GM12864 (cell line): ENCODE measurements at regions not wholly inside any gene's neighbourhood (a gene's known extent, or its start where the extent isn't known, plus 50 kb on each side); places are given as distances from the start of the nearest gene placed in this dataset.

Source experiments
- DNase-seq: peaks from one replicate; pipeline ENCODE4 v3.0.0-alpha.2; 2011; ENCODE audit warnings: low read depth
- H3K4me3 ChIP-seq: 2 replicates; pipeline ENCODE4 v1.5.1; 2011; ENCODE audit warnings: mild to moderate bottlenecking, low read depth, low read length, control low read depth
- TF ChIP-seq, protein P1 (sequence below): IDR thresholded peaks from 2 replicates; pipeline ENCODE4 v1.5.1; 2011; ENCODE audit warnings: low read depth, mild to moderate bottlenecking, moderate library complexity, low read length, control low read depth, inconsistent platforms; ENCODE audit errors: missing control alignments

DNA sequence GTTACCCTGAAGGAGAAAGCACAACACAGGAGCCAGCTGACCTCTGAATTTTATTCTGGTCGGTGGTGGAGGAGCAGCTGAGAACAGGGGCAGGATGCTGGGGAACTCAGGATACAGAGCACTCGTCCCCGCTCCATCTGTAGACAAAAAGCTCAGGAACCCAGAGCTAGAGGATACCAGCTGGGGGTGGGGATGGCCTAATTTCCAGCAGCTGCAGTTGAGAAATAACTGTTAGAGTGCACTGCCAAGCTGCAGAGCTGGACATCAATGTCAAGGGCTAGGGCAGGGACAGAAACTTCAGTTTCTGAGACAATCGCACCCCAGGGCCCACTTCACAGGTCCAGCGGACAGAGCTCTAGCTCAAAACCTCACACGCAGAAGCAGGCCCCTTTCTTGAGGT is 122.1 kb upstream of the GUCY1A1 start:
- no peak overlapping the region for H3K4me3 ChIP-seq
- TF ChIP-seq, protein P1, sequence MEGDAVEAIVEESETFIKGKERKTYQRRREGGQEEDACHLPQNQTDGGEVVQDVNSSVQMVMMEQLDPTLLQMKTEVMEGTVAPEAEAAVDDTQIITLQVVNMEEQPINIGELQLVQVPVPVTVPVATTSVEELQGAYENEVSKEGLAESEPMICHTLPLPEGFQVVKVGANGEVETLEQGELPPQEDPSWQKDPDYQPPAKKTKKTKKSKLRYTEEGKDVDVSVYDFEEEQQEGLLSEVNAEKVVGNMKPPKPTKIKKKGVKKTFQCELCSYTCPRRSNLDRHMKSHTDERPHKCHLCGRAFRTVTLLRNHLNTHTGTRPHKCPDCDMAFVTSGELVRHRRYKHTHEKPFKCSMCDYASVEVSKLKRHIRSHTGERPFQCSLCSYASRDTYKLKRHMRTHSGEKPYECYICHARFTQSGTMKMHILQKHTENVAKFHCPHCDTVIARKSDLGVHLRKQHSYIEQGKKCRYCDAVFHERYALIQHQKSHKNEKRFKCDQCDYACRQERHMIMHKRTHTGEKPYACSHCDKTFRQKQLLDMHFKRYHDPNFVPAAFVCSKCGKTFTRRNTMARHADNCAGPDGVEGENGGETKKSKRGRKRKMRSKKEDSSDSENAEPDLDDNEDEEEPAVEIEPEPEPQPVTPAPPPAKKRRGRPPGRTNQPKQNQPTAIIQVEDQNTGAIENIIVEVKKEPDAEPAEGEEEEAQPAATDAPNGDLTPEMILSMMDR: no peak
- DNase-seq: no peak

DNA sequence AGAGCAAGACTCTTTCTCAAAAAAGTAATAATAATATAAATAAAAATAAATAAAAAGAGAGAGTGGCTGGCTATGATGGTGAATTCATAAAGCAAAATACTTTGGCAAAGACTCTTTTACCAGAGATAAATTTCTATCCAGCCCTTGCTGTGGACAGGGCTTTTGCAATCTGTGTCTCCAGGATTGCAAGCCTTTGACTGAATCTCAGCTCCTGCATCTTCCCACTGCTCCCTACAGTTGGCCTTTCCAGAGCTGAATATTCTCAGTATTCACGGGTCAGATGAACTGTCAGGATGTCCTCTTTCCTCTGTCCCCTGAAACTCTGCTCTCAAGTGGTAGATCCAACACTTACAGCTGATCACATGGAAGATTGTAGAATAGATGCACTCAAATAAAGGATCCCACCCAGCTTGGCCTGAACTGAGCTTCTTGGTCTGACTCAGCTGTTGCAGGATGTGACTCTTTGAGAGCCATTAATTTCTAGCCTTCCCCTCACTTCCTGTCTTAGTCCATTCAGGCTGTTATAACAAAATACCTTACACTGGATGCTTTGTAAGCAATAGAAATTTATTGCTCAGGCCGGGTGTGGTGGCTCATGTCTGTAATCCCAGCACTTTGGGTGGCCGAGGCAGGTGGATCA is 123.4 kb upstream of the GUCY1A1 start:
- no peak for DNase-seq
- TF ChIP-seq, protein P1: no peak
- no peak overlapping the region for H3K4me3 ChIP-seq

DNA sequence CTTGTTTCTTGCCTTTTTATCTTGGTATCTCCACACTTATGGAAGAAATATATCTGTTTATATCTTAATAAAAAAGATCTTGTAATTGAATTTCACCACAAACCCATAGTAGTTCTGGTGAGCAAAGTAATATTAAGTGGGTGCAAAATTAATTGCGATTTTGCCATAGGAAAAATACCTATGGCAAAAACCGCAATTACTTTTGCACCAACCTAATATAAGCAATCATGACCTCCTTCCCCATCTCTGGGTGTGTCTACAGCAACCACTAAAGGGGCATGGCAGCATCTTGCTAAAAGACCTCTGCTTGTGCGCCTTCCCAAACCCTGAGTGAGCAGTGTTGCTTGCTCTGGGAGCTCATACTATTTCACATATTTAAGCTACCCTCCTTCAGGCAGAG is 124.2 kb upstream of the GUCY1A1 start:
- TF ChIP-seq, protein P1: no peak
- H3K4me3 ChIP-seq: no peak overlapping the region
- no peak for DNase-seq

DNA sequence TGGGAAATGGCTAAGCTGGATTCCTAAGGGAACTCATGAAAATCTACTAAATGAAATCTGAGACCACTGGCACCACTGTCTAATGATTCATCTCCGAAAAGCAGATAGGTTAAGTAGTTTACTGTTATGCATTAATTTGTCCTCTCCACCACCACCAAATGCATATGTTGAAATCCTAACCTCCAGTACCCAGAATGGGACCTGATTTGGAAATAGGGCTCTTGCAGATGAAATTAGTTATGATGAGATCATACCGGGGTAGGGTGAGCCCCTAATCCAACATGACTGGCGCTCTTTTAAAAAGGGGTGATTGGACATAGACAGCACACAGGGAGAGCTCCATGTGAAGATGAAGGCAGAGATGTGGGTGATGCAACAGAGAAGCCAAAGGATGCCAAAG is 124.9 kb upstream of the GUCY1A1 start:
- TF ChIP-seq, protein P1: no peak
- DNase-seq: no peak
- H3K4me3 ChIP-seq: no peak overlapping the region

DNA sequence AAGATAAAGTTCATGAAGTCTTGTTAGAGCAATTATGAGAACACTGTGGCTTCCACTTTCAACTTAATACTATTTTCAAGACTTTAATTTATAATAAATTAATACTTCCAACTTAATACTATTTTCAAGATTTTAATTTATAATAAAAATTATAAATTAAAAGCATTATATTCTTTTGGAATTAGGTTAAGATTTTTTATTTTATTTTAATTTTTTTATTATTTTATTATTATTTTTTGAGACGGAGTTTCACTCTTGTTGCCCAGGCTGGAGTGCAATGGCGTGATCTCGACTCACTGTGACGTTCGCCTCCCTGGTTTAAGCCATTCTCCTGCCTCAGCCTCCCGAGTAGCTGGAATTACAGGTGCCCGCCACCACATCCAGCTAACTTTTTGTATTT is 126.0 kb upstream of the GUCY1A1 start:
- DNase-seq: no peak
- TF ChIP-seq, protein P1: no peak
- no peak overlapping the region for H3K4me3 ChIP-seq

DNA sequence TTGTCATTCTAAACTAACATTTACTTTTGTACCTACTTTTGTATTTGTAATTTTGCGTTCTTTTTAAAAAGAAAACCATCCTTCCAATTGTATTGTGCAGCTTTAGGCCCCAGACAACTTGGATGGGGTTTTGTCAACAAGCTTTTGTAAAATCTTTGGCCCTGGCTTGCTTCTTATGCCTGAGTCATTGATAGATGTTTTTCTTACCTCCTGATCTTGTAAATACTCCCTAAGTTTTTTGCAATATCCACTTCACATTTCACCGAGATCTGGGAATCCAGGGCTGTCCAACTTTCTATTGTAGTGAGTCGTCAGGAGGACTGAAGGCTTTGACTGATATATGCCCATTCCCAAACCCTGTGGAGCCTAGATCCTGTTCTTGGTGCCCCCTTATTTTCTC is 126.9 kb upstream of the GUCY1A1 start:
- TF ChIP-seq, protein P1: no peak

DNA sequence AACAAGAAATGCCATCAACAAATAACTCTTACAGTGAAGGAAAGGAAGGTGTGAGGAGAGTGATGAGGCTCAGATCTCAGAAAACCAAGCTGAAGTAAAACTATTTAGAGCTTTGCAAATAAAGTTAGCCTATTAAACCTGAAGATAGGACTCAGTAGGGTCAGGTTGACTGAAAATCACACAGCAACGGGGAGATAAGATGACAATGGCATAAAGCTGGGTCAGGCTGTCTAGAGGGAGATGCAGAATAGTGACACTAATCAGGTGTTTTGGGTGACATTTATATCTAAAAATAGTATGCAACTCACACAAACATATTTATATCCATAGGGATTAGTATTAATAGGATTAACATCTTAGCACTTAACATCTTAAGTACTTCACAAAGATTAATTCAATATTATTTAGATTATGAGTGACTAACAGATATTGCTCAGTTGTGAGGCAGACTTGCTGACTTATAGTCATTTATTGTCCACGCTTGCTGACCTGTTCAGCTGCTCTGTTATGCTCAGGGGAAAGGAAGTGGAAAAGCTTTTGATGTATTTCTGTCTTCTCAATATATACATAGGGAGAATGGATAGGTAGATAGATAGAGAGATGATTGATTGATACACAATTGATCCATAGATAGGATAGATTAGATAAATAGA is 130.7 kb upstream of the GUCY1A1 start:
- DNase-seq: no peak
- TF ChIP-seq, protein P1: no peak

More for the DNA sequence above, 126.9 kb upstream of the GUCY1A1 start:
- no peak overlapping the region for H3K4me3 ChIP-seq
- no peak for DNase-seq

More for the DNA sequence above, 130.7 kb upstream of the GUCY1A1 start:
- H3K4me3 ChIP-seq: no peak overlapping the region
